GM21526 (cell line): ENCODE measurements at regions not wholly inside any gene's neighbourhood (a gene's known extent, or its start where the extent isn't known, plus 50 kb on each side); places are given as distances from the start of the nearest gene placed in this dataset.
A peak's percentile ranks its signal among the peaks of the same experiment; 100 is the strongest.

Experiments
- ATAC-seq: cut with Tn5 transposase; IDR thresholded peaks from one replicate; pipeline ENCODE4 v1.9.1; 2021; ENCODE audit warnings: moderate library complexity; ENCODE audit not compliant: unreplicated experiment, low FRiP score

DNA sequence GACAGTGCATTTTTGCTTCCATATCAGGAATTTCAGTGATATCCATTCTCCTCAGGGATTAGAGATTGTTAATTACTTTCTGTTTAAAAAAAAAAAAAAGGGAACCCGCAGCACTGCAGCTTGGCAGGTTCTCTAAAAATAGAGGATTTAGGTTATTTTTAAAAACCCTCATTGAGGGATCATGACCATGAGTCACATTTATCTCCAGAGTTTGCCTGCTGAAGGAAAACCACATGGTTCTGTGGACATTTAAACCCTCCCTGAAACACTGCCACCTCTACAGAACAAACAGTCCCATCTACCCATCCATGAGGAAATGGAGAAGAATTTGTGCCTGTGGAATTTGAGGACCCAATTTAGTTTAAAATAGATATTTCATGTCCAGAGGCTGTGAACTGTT lies 66.2 kb upstream of the UBE2E1 start:
- ATAC-seq, result no peak

DNA sequence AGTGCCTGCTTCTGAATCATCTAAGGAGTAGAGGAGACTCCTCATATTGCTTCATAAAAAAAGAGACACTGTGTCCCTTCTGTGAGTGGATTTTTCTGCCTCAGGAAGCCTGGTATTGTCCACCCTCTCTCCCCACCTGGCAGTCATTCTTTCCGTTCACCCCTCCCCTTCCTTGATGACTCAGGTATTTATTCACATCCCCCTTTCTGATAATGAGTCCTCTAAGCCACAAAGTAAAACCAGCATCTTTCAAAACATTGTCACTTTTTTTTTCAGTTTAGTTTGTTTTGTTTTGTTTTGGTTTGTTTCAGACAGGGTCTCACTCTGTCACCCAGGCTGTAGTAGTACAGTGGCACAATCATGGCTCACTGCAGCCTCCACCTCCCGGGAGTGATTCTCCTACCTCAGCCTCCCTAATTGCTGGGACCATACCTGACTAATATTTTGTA lies 65.2 kb upstream of the UBE2E1 start:
- ATAC-seq, result peak; percentile 77

DNA sequence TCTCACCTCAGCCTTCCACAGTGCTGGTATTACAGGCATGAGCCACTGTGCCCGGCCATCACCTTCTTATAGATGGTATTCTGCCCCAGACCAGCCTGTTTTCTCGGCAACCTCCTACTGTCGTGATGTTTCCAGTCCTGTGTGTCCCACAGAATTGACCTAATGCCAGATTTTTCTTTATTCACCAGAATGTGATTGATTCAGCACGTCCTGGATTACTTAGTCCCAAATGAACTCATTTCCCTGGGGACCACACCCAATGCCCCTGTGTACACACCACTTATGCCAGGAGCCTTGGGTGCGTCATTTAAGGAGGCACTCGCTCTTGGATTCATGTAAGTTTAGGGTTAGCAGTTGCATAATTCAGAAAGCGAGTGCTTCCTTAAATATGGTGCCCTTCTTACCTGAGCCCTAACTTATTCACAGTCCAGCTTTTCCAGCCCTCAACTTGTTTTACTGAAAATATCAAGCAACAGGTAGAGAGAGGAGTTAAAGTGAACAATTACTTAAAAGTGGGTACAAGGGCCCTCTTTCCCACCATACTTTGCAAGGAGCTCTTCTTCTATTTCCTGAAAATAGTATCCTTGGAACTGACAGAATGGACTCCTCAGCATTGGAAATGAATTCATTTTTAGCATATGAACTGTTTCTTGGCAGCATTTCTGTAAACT lies 64.6 kb upstream of the UBE2E1 start:
- ATAC-seq, result no peak

DNA sequence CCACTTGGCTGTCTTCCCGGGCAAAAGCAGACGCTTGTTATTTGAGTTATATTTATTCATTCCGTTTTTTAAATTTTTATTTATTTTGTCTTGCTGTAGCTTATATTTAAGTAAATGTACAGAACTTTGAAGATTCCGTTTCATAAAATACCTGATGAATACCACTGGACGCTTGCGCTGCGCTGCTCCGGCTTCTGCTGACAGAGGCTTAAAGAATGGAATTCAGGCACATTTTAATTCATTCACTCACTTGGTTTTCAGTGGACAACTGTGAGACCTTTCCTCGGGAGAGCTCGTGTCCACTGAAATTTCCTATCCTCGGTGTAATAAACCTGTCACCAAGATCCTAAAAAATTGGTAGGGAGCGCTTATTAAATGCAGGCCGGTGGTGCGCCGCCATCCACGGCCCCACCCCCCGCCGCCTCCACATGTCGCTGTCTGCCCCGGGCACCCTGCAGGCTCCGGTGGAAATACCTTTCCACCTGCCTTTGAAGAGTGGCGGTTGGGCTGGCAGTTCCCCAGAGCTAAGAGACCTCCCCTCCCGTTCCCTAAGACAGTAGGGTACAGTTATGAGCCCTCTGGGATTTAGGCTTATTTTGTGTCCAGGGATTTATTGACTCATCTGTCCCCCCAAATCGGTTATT lies 62.5 kb upstream of the UBE2E1 start:
- ATAC-seq, result no peak

DNA sequence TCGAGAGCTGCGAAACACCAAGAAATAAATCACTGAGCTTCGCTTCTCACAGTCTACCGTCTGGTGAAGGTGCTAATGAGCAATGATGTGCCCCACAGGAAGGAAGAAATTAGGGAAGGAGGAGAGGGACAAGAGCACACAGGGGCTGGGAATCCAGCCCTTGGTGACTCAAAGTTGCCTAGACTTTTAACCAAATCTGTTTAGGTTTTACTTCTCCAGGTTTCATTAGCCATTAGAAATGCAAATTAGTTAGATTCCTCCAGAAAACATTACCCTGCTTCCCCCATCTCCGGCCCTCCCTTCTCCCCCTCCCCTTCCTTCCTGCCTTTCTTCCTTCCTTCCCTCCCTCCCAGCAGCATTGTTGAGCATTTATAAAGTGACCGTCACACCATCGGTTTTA lies 59.3 kb upstream of the UBE2E1 start:
- ATAC-seq, result no peak

DNA sequence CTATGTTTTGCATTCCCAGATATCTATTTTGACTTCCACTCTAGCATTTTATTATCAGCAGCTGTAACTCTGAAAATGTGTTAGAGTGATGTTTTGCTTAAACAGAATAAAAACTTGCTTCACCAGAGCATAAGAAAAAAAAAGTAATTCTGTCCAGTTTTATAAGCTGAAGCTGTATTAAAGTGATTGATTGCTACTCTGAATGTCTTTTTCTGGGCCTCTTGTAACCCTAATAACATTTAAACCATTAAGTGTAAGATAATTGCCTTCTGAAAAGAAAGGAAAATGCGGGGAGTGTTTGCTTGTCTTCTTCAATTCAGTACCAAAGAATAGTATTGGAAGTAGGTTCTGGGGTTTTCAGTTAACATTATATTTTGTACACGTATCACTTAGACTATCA lies 57.9 kb upstream of the UBE2E1 start:
- no peak for ATAC-seq

DNA sequence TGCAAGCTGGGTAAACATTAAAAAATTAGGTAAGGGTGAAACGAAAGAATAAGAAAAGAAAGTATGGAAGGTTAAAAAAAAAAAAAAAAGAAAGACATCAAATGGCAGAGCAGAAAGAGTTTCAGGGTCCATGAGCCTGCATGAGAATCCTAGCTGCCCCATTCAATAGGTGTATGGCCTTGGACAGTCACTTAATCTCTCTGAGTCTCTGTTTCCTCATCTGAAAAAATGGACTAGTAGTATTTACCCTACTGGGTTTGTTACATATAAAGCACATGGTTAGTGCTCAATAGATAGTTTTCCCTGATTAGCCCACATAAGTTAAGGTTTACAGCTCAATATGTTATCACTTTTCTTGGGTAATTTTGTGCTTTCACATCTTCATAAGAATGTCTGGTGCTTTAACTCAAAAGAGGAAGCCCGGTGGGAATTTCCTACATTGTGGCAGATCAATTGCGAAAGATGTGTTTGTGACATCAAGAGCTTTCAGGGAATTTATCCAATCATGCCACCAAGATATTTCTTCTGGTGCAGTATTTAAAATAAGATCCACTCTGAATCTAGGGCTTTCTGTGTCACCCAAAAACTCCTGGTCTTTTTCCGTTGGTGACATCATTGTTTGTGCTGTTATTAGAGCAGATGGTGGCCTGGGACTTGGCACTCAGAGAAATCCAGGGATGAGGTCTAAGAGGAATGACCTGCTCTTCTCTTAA lies 57.2 kb upstream of the UBE2E1 start:
- no peak for ATAC-seq

DNA sequence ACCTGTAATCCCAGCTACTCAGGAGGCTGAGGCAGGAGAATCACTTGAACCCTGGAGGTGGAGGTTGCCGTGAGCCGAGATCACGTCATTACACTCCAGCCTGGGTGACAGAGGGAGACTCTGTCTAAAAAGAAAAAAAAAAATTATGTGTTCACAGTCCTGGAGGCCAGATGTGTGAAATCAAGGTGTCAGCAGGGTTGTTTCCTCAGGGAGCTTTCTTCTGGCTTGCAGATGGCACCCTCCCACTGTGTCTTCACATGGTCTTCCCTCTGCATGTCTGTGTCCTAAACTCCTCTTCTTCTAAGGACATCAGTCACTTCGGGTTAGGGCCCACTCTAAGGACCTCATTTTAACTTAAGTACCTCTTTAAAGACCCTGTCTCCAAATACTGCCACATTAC lies 56.1 kb upstream of the UBE2E1 start:
- no peak for ATAC-seq

DNA sequence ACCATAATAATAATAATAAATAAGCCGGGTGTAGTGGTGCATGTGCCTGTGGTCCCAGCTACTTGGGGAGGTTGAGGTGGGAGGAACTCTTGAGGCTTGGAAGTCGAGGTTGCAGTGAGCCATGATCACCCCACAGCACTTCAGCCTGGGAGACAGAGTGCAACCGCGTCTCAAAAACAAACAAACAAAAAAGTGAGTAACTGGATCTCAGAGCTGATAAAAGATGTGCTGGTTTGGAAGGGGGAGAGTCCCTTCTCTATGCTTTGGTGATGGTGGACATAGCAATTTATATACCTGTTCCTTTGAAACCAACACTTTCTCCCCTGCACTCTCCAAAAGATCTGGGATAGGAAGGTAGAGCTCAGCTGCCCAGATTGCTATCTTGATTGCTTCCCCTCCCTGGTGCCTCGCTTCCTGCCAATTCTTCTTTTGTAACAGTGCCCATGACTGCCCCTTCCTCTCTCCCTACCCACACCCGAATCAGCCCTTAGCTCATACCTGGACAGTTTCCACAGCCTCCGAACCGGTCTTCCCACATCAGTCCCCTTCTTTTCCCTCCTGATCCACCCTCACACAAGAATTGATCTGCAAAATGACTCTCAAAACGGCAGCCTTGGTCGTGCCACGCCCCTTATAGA lies 55.1 kb upstream of the UBE2E1 start:
- no peak for ATAC-seq

DNA sequence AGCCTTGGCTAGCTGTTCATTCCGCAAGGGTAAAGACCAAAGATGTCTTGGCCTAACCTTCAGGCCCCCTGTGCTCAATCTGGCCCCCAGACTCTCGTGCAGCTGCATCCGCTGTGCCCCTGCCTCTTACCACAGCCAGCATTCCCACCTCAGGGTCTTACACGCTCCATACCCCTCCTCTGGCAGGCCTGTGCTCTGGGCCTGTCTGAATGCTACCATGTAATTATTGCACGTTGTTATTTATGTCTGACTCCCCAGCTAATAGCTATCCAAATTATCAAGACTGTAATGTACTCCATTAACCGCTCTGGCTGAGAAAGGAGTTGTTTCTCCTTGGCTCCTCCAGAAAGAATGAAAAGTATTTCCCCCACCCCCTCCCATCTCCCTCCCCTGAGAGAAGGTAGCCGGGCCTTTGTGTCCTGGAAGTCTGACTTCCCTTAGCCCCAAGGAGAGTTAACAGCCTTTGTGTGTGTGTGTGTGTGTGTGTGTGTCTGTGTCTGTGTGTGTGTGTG lies 54.5 kb upstream of the UBE2E1 start:
- ATAC-seq, result no peak

DNA sequence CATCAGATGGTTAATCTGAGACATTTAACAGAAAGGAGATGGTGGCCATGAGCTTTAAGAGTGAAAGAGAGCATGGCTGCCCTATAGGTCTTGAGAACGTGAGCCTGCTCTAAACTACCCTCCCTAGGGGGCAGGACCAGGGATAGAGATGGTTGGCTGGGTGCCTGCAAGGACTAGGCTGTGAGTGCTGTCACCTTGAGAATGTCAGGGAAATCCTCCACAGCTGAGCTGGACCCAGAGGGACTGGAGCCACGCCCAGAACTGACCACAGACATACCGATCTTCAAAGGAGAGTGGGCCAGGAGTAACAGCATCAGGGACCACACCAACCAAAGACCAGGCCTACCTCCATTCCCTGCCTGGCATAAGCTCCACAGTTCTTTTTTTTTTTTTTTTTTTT lies 53.6 kb upstream of the UBE2E1 start:
- ATAC-seq, result no peak

DNA sequence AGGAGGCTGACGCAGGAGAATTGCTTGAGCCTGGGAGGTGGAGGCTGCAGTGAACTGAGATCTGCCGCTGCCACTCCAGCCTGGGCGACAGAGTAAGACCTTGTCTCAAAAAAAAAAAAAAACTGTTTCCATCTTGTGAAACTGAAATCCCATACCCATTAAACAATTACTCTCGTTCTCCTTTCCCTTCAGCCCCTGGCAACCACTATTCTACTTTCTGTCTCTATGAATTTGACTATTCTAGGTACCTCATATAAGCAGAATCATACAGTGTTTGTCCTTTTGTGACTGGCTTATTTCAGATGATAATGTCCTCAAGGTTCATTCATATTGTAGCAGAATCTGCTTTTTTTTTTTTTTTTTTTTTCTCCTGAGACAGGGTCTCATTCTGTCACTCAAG lies 51.5 kb upstream of the UBE2E1 start:
- ATAC-seq, result no peak
